SK-N-SH (cell line): ENCODE measurements at regions not wholly inside any gene's neighbourhood (a gene's known extent, or its start where the extent isn't known, plus 50 kb on each side); places are given as distances from the start of the nearest gene placed in this dataset.

Experiments
- EP300 ChIP-seq, 2 experiments: IDR thresholded peaks; 2 replicates each; pipeline versions ENCODE4 v1.4.0 to v1.6.1; 2012; ENCODE audit warnings: borderline replicate concordance in 1 of 2, low read depth in 1 of 2, low read length in 1 of 2
- EZH2phosphoT487 ChIP-seq: fragments of 200-600 bp; sonication (generic); IDR thresholded peaks from 2 replicates; pipeline ENCODE4 v1.6.1; 2017; ENCODE audit warnings: low read depth, mixed run types, mild to moderate bottlenecking, antibody characterized with exemption, moderate library complexity, borderline replicate concordance
- FOXJ3 ChIP-seq: sonication (generic); formaldehyde crosslinking; IDR thresholded peaks from 2 replicates; pipeline ENCODE4 v1.5.1; 2020; ENCODE audit warnings: mild to moderate bottlenecking, missing genetic modification reagents
- MEF2A ChIP-seq: IDR thresholded peaks from 2 replicates; pipeline ENCODE4 v1.4.0; 2012; ENCODE audit warnings: low read depth, borderline replicate concordance
- NRF1 ChIP-seq: IDR thresholded peaks from 2 replicates; pipeline ENCODE4 v1.6.1; 2012; ENCODE audit warnings: low read depth, mild to moderate bottlenecking, low read length
- RAD21 ChIP-seq: IDR thresholded peaks from 2 replicates; pipeline ENCODE4 v1.6.1; 2012; ENCODE audit warnings: mild to moderate bottlenecking, low read length
- REST ChIP-seq: IDR thresholded peaks from 2 replicates; pipeline ENCODE4 v1.6.1; 2012; ENCODE audit warnings: mild to moderate bottlenecking, low read depth, low read length, moderate library complexity
- SIN3A ChIP-seq: IDR thresholded peaks from 2 replicates; pipeline ENCODE4 v1.6.1; 2012; ENCODE audit warnings: low read depth, mild to moderate bottlenecking, low read length, moderate library complexity, borderline replicate concordance
- SMC3 ChIP-seq: IDR thresholded peaks from 2 replicates; pipeline ENCODE4 v1.6.1; 2012; ENCODE audit warnings: low read depth, low read length, improper control_type of control experiment
- TCF12 ChIP-seq: IDR thresholded peaks from 2 replicates; pipeline ENCODE4 v1.4.0; 2012
- YY1 ChIP-seq: IDR thresholded peaks from 2 replicates; pipeline ENCODE4 v1.4.0; 2012; ENCODE audit warnings: low read depth, mild to moderate bottlenecking
- TF ChIP-seq, protein P1 (sequence below): fragments of 200-600 bp; sonication (generic); IDR thresholded peaks from 2 replicates; pipeline ENCODE4 v1.6.1; 2017; ENCODE audit warnings: antibody characterized with exemption, mild to moderate bottlenecking, moderate library complexity
- TF ChIP-seq, protein P2 (sequence below): IDR thresholded peaks from 2 replicates; pipeline ENCODE4 v1.4.0; 2012; ENCODE audit warnings: low read depth

- TF ChIP-seq, protein P1, sequence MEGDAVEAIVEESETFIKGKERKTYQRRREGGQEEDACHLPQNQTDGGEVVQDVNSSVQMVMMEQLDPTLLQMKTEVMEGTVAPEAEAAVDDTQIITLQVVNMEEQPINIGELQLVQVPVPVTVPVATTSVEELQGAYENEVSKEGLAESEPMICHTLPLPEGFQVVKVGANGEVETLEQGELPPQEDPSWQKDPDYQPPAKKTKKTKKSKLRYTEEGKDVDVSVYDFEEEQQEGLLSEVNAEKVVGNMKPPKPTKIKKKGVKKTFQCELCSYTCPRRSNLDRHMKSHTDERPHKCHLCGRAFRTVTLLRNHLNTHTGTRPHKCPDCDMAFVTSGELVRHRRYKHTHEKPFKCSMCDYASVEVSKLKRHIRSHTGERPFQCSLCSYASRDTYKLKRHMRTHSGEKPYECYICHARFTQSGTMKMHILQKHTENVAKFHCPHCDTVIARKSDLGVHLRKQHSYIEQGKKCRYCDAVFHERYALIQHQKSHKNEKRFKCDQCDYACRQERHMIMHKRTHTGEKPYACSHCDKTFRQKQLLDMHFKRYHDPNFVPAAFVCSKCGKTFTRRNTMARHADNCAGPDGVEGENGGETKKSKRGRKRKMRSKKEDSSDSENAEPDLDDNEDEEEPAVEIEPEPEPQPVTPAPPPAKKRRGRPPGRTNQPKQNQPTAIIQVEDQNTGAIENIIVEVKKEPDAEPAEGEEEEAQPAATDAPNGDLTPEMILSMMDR, result no peak
- TF ChIP-seq FOXJ3 (CRISPR knock-in tag) (no peak), REST (no peak), YY1 (no peak), TCF12 (no peak), NRF1 (no peak), EP300 (IDR thresholded peaks at IDR 0.05; ENCODE audit: borderline replicate concordance in 1 of 2, low read depth in 1 of 2, low read length in 1 of 2) (no peak), SMC3 (no peak), SIN3A (no peak), RAD21 (no peak), EZH2phosphoT487 (no peak), MEF2A (no peak)
- TF ChIP-seq, protein P2, sequence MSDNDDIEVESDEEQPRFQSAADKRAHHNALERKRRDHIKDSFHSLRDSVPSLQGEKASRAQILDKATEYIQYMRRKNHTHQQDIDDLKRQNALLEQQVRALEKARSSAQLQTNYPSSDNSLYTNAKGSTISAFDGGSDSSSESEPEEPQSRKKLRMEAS, result no peak
These were observed 79.0 kb upstream of the PTCH1 start for GRCh38 chr9:95595721-95596295.
